SKM-1 (cell line): ENCODE measurements at regions not wholly inside any gene's neighbourhood (a gene's known extent, or its start where the extent isn't known, plus 50 kb on each side); places are given as distances from the start of the nearest gene placed in this dataset.

Experiments
- DNase-seq: peaks from one replicate; lab custom pipeline; 2025; ENCODE audit not compliant: unreplicated experiment; lab: John Stamatoyannopoulos, UW

DNA sequence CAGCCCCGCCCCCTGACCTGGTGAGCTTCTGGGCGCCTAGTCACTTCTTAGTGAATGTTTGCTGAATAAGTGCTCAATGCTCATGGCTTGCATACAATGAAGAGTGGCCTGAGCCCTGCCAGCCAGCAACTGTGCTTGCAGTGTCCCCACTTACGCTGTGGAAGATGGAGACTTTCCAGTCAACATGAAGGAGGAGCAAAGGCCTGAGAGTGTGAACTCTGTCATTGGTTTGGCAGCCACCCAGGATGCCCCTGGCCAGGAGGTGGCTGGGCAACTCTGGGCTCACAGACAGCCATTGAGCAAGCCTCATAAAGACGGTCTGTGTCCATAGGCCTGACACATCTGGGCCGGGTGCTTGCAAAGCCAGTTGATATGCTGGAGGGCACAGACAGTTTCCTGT lies 72.1 kb upstream of the MAMLD1 start:
- DNase-seq: no peak

GRCh38 chrX:150293311-150294013 lies 69.7 kb upstream of the MAMLD1 start:
- DNase-seq: no peak

DNA sequence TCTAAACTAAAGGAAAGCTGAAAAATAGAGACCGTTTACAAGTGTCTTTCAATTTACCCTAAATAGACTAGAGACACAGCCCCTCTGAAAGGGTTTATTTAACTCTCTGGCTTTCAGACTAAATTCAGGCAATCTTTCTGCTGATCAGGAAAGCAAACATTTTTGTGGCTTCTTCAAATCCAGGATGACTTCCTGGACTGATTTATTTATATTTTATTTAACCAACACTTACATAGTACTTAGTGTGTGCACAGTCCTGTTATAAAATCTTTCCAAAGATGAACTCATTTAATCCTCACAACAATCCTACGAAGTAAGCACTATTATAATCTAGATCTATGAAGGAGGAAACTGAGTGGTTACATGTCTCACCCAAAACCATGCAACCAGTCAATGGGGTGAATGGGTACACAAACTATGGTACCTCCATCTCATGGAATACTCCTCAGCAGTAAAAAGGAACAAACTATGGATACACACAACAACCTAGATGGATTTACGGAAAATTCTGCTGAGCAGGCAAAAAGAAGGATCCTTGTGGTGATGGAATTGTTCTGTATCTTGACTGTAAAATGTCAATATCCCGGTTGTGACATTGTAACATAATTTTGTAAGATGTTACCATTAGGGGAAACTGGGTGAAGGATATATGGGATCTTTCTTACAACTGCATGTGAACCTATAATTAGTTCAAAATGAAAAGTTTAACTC lies 64.1 kb upstream of the MAMLD1 start:
- DNase-seq: no peak

- DNase-seq: no peak
Observed at GRCh38 chrX:150299579-150299978, 63.5 kb upstream of the MAMLD1 start.

DNA sequence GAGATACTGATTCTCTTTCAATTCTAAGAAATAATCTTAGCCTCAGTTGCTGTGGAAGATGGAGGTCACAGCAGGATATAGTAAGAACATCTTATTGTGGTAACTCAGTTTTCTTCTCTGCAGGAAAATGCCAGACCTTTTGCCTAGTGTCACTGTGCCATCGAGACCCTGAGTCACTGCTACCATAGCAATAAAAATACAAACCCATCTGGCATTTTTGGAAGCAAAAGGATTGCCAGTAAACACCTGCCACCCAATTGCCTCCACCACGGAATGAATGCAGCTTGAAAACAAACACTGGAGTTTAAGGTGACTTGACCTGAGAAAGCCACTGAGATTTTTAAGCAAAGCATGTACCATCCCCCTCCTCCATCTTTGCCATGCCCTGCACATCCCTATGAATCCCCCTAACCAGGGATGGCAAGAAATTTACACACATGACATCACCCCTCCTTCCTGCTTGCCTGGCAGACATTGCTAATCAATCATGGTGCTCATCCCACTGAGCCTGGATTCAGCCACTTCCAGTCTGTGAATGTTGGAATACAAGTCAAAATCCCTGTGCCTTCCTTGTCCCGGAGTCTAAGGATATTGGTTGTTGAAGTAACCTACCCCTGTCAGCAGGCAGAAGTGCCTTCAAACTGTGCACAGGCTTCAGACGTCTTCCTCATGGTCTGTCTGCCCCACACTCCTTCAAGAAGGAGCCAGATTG lies 59.6 kb upstream of the MAMLD1 start:
- DNase-seq: no peak

DNA sequence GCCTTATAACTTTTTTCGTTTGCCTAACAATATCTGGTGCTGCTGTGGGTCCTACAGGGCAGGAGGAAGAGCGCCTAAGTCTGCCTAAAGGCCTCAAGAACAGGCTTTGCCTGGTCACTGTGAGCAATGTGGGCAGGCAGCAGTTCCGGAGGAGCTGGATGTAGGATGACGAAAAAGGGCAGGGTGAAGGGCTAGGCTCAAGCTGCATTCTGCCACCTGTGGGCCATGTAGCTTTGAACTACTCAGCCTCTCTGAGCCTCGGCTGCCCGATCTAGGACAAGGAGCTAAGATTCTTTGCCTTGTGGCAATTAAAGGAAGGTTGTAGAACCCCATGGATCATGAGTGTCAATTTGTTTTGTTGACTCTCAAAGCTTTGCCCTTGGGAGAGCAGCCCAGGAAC lies 57.1 kb upstream of the MAMLD1 start:
- DNase-seq: no peak

- DNase-seq: no peak
Observed at GRCh38 chrX:150308041-150308440, 55.1 kb upstream of the MAMLD1 start.

DNA sequence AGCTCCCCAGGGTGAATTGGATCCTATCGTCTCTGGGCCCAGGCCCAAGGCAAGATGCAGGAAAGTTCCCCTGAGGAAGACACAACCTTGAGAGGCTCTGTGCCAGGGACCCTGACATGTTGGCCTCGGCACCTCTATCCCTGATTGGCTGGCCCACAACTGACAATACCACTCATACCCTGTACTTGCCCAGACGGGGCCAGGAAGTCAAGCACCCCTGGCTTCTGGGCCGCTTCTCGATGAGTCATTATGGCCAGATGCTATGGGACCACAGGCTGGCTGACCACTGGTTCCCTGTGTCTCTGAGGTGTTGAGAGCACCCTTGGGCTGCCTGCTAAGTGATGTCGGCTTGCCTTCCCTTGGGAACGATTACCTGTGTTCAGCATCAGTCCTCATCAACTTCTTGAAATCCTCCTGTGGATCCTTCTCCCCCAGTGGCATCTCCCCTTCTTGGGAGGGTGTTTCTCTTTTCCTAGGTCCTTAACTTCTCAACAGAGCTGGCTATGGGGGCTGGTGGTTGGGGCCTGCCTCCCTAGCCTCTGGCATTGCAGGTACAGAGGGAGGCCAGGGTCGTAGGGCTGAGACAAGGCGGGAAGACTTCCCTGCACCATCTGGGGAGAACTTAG lies 54.5 kb upstream of the MAMLD1 start:
- DNase-seq: no peak

GRCh38 chrX:150310417-150310816 lies 52.7 kb upstream of the MAMLD1 start:
- DNase-seq: no peak

- DNase-seq: no peak
Observed at GRCh38 chrX:150310881-150311280, 52.2 kb upstream of the MAMLD1 start.

- no peak for DNase-seq
Observed at GRCh38 chrX:150312931-150313330, 50.2 kb upstream of the MAMLD1 start.
